ENCODE measurements at regions not wholly inside any gene's neighbourhood (a gene's known extent, or its start where the extent isn't known, plus 50 kb on each side); places are given as distances from the start of the nearest gene placed in this dataset.
A peak's percentile ranks its signal among the peaks of the same experiment; 100 is the strongest.

GRCh38 chr6:134508862-134509498, 191.1 kb upstream of the SGK1 start:
- no peaks in the 10 kb centered on the region for H3F3A ChIP-seq (ENCODE audit: low read depth)
- H4K20me1 ChIP-seq (ENCODE audit: insufficient read depth, low read length, poor library complexity, severe bottlenecking): no peaks in the 10 kb centered on the region
- no peaks in the 10 kb centered on the region for H3K9me2 ChIP-seq (replicated peaks; ENCODE audit: low read depth, low read length)
- H3K9ac ChIP-seq (ENCODE audit: low read depth, low read length, poor library complexity, severe bottlenecking): no peak overlapping the region
- no peak overlapping the region for H3K4me3 ChIP-seq (ENCODE audit: low read length, poor library complexity, severe bottlenecking)
- H3K9me3 ChIP-seq (ENCODE audit: insufficient read depth, low read depth, low read length): no peaks in the 10 kb centered on the region
- TF ChIP-seq, protein P1, sequence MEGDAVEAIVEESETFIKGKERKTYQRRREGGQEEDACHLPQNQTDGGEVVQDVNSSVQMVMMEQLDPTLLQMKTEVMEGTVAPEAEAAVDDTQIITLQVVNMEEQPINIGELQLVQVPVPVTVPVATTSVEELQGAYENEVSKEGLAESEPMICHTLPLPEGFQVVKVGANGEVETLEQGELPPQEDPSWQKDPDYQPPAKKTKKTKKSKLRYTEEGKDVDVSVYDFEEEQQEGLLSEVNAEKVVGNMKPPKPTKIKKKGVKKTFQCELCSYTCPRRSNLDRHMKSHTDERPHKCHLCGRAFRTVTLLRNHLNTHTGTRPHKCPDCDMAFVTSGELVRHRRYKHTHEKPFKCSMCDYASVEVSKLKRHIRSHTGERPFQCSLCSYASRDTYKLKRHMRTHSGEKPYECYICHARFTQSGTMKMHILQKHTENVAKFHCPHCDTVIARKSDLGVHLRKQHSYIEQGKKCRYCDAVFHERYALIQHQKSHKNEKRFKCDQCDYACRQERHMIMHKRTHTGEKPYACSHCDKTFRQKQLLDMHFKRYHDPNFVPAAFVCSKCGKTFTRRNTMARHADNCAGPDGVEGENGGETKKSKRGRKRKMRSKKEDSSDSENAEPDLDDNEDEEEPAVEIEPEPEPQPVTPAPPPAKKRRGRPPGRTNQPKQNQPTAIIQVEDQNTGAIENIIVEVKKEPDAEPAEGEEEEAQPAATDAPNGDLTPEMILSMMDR (conservative IDR thresholded peaks at IDR 0.05; ENCODE audit: low read length): 0 out of 2 replicates have a peak, but pooled peaks have one; percentile 12
- no peak for TF ChIP-seq EZH2phosphoT487 (IDR thresholded peaks at IDR 0.05; ENCODE audit: borderline replicate concordance)
- H2AFZ ChIP-seq (ENCODE audit: low read length): no peak overlapping the region
- H3K27me3 ChIP-seq (ENCODE audit: insufficient read depth, low read length, poor library complexity, severe bottlenecking): no peaks in the 10 kb centered on the region
- no peak overlapping the region for H3K4me2 ChIP-seq (ENCODE audit: low read depth, low read length, poor library complexity, severe bottlenecking)
- H3K36me3 ChIP-seq (ENCODE audit: insufficient read depth, low read length): no peaks in the 10 kb centered on the region
- no peaks in the 10 kb centered on the region for H3K79me2 ChIP-seq (ENCODE audit: insufficient read depth, low read length)
- H3K4me1 ChIP-seq (ENCODE audit: insufficient read depth, low read length, poor library complexity, severe bottlenecking): peaks cover 9% of the 10 kb centered on the region

DNA sequence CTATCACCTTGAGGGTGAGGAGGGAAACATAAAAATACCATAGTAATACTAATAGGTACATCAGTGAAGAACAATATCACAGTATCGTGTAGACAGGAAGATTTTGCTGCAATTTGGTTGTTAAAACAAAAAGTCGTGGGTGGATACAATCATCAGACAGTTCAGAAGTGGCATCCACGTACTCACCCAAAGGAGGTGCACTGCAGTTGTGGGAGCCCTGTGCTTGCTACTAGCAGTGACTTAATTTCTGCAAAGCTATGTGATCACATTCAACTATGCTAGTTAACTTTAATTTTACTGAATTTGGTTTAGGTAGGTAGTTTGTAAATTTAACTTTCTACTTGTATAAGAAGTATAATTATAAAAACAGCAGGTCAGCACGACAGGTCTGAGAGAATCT, 188.2 kb upstream of the SGK1 start:
- no peaks in the 10 kb centered on the region for H3F3A ChIP-seq (ENCODE audit: low read depth)
- TF ChIP-seq, protein P1 (conservative IDR thresholded peaks at IDR 0.05; ENCODE audit: low read length): no peak
- no peak for TF ChIP-seq EZH2phosphoT487 (IDR thresholded peaks at IDR 0.05; ENCODE audit: borderline replicate concordance)

GRCh38 chr6:134503585-134504281, 185.8 kb upstream of the SGK1 start:
- Histone ChIP-seq H3K9me2 (replicated peaks; ENCODE audit: low read depth, low read length) (no peaks in the 10 kb centered on the region), H3K4me1 (ENCODE audit: insufficient read depth, low read length, poor library complexity, severe bottlenecking) (peaks cover 4% of the 10 kb centered on the region), H3K9me3 (ENCODE audit: insufficient read depth, low read depth, low read length) (no peaks in the 10 kb centered on the region), H3F3A (ENCODE audit: low read depth) (no peaks in the 10 kb centered on the region), H3K9ac (ENCODE audit: low read depth, low read length, poor library complexity, severe bottlenecking) (no peak overlapping the region), H3K79me2 (ENCODE audit: insufficient read depth, low read length) (no peaks in the 10 kb centered on the region), H3K36me3 (ENCODE audit: insufficient read depth, low read length) (no peaks in the 10 kb centered on the region), H2AFZ (ENCODE audit: low read length) (no peak overlapping the region), H3K4me3 (ENCODE audit: low read length, poor library complexity, severe bottlenecking) (no peak overlapping the region), H3K27me3 (ENCODE audit: insufficient read depth, low read length, poor library complexity, severe bottlenecking) (no peaks in the 10 kb centered on the region), H4K20me1 (ENCODE audit: insufficient read depth, low read length, poor library complexity, severe bottlenecking) (no peaks in the 10 kb centered on the region), H3K4me2 (ENCODE audit: low read depth, low read length, poor library complexity, severe bottlenecking) (no peak overlapping the region)
- TF ChIP-seq, protein P1 (conservative IDR thresholded peaks at IDR 0.05; ENCODE audit: low read length): no peak
- no peak for TF ChIP-seq EZH2phosphoT487 (IDR thresholded peaks at IDR 0.05; ENCODE audit: borderline replicate concordance)

More for the DNA sequence above, 188.2 kb upstream of the SGK1 start:
- Histone ChIP-seq H2AFZ (ENCODE audit: low read length) (no peak overlapping the region), H3K27me3 (ENCODE audit: insufficient read depth, low read length, poor library complexity, severe bottlenecking) (no peaks in the 10 kb centered on the region), H3K4me1 (ENCODE audit: insufficient read depth, low read length, poor library complexity, severe bottlenecking) (peaks cover 9% of the 10 kb centered on the region), H3K9ac (ENCODE audit: low read depth, low read length, poor library complexity, severe bottlenecking) (no peak overlapping the region), H3K79me2 (ENCODE audit: insufficient read depth, low read length) (no peaks in the 10 kb centered on the region), H3K4me2 (ENCODE audit: low read depth, low read length, poor library complexity, severe bottlenecking) (no peak overlapping the region), H4K20me1 (ENCODE audit: insufficient read depth, low read length, poor library complexity, severe bottlenecking) (no peaks in the 10 kb centered on the region), H3K36me3 (ENCODE audit: insufficient read depth, low read length) (no peaks in the 10 kb centered on the region), H3K4me3 (ENCODE audit: low read length, poor library complexity, severe bottlenecking) (no peak overlapping the region), H3K9me2 (replicated peaks; ENCODE audit: low read depth, low read length) (no peaks in the 10 kb centered on the region), H3K9me3 (ENCODE audit: insufficient read depth, low read depth, low read length) (no peaks in the 10 kb centered on the region)

All from Loucy (cell line).